Upper lobe of left lung (tissue), 4 donors: ENCODE measurements at regions not wholly inside any gene's neighbourhood (a gene's known extent, or its start where the extent isn't known, plus 50 kb on each side); places are given as distances from the start of the nearest gene placed in this dataset.

Source experiments
- EP300 ChIP-seq, 4 donors: sonication (generic); formaldehyde crosslinking; IDR thresholded peaks; one replicate each; pipeline ENCODE4 v1.5.1; 2017; ENCODE audit warnings: antibody characterized with exemption in 4 of 4, control low read depth in 2 of 4
- TF ChIP-seq, protein P1 (sequence below), 6 experiments: fragments of 450-650 bp in 4 of 6; fragments of 200-600 bp in 2 of 6; sonication (generic) in 2 of 6; IDR thresholded peaks; one replicate each; pipeline ENCODE4 v1.5.1; 2016 to 2019; ENCODE audit warnings: antibody characterized with exemption in 6 of 6

GRCh38 chr4:175986668-175987067, 79.0 kb upstream of the WDR17 start:
- TF ChIP-seq EP300 (IDR thresholded peaks at IDR 0.05), result no peak
- TF ChIP-seq, protein P1, sequence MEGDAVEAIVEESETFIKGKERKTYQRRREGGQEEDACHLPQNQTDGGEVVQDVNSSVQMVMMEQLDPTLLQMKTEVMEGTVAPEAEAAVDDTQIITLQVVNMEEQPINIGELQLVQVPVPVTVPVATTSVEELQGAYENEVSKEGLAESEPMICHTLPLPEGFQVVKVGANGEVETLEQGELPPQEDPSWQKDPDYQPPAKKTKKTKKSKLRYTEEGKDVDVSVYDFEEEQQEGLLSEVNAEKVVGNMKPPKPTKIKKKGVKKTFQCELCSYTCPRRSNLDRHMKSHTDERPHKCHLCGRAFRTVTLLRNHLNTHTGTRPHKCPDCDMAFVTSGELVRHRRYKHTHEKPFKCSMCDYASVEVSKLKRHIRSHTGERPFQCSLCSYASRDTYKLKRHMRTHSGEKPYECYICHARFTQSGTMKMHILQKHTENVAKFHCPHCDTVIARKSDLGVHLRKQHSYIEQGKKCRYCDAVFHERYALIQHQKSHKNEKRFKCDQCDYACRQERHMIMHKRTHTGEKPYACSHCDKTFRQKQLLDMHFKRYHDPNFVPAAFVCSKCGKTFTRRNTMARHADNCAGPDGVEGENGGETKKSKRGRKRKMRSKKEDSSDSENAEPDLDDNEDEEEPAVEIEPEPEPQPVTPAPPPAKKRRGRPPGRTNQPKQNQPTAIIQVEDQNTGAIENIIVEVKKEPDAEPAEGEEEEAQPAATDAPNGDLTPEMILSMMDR (IDR thresholded peaks at IDR 0.05), result no peak
